Esophagus squamous epithelium (tissue), 4 donors: ENCODE measurements at regions not wholly inside any gene's neighbourhood (a gene's known extent, or its start where the extent isn't known, plus 50 kb on each side); places are given as distances from the start of the nearest gene placed in this dataset.

ENCODE experiments used
- CTCF ChIP-seq, 6 experiments: fragments of 450-650 bp in 4 of 6; fragments of 200-600 bp in 2 of 6; sonication (generic) in 2 of 6; IDR thresholded peaks; one replicate each; pipeline ENCODE4 v1.5.1; 2016 to 2019; ENCODE audit warnings: antibody characterized with exemption in 6 of 6, mild to moderate bottlenecking in 4 of 6, moderate library complexity in 4 of 6
- POLR2A ChIP-seq, 4 donors: fragments of 450-650 bp; IDR thresholded peaks; one replicate each; pipeline ENCODE4 v1.6.1; 2017; ENCODE audit warnings: antibody characterized with exemption in 4 of 4, mild to moderate bottlenecking in 4 of 4, moderate library complexity in 3 of 4

- no peak for TF ChIP-seq CTCF (IDR thresholded peaks at IDR 0.05)
- TF ChIP-seq POLR2A (IDR thresholded peaks at IDR 0.05) = no peak
Observed at GRCh38 chr7:25055520-25056220, 69.4 kb downstream of the CYCS start.
